H1 (cell line): ENCODE measurements at regions not wholly inside any gene's neighbourhood (a gene's known extent, or its start where the extent isn't known, plus 50 kb on each side); places are given as distances from the start of the nearest gene placed in this dataset.

Experiments
- CTCF ChIA-PET: fragments of 300-600 bp; sonication (Branson Sonifier 250); formaldehyde crosslinking; loops from one replicate; lab custom pipeline; 2021; ENCODE audit not compliant: partially characterized antibody; lab: Charles Lee
- POLR2A ChIA-PET: fragments of 300-600 bp; sonication (Branson Sonifier 250); formaldehyde crosslinking; loops from one replicate; lab custom pipeline; 2021; ENCODE audit warnings: inconsistent platforms; ENCODE audit not compliant: partially characterized antibody; lab: Charles Lee
- DNase-seq, 2 experiments: peaks; one replicate each; pipeline versions ENCODE4 v3.0.0 to v3.0.0-alpha.2; 2010 to 2022; ENCODE audit warnings: low spot score in 2 of 2, low read depth in 1 of 2, mixed read lengths in 1 of 2
- FAIRE-seq: peaks from 2 replicates; lab custom pipeline; 2011; peaks lifted over from hg19 to GRCh38; lab: Jason Lieb, UNC
- H2AFZ ChIP-seq: 2 replicates; pipeline ENCODE4 v1.8.1; 2012; ENCODE audit warnings: low read length, inconsistent platforms
- H2AK5ac ChIP-seq: 2 replicates; pipeline ENCODE4 v1.6.1; 2013; ENCODE audit warnings: low read depth, low read length
- H2BK120ac ChIP-seq: replicated peaks from 2 replicates; pipeline ENCODE3; 2013; ENCODE audit warnings: low read depth, low read length, inconsistent platforms
- H2BK12ac ChIP-seq: 2 replicates; pipeline ENCODE4 v1.6.1; 2013; ENCODE audit warnings: low read depth, low read length
- H2BK15ac ChIP-seq: 2 replicates; pipeline ENCODE4 v1.6.1; 2013; ENCODE audit warnings: low read length
- H2BK20ac ChIP-seq: 2 replicates; pipeline ENCODE4 v1.6.1; 2013; ENCODE audit warnings: low read length
- H2BK5ac ChIP-seq: 2 replicates; pipeline ENCODE4 v1.6.1; 2013; ENCODE audit warnings: low read depth, low read length
- H3K14ac ChIP-seq: 2 replicates; pipeline ENCODE4 v1.6.1; 2013; ENCODE audit warnings: inconsistent platforms; ENCODE audit not compliant: insufficient read length
- H3K18ac ChIP-seq: 2 replicates; pipeline ENCODE4 v1.6.1; 2013; ENCODE audit warnings: low read length; ENCODE audit errors: extremely low read depth
- H3K23ac ChIP-seq: 2 replicates; pipeline ENCODE4 v1.6.1; 2013; ENCODE audit warnings: inconsistent platforms; ENCODE audit not compliant: insufficient read length
- H3K23me2 ChIP-seq: 2 replicates; pipeline ENCODE4 v1.6.1; 2013; ENCODE audit warnings: low read depth, low read length
- H3K27ac ChIP-seq: 2 replicates; pipeline ENCODE4 v1.6.1; 2011; ENCODE audit warnings: low read depth, low read length, inconsistent platforms
- H3K27me3 ChIP-seq, 4 experiments: replicated peaks in 1 of 4; 1 replicate in 1 of 4; 2 replicates in 3 of 4; pipeline versions ENCODE4 v1.6.1 to v1.8.1; 2011 to 2013; ENCODE audit warnings: low read length in 3 of 4, mild to moderate bottlenecking in 3 of 4, inconsistent platforms in 2 of 4, mixed read lengths in 2 of 4, moderate library complexity in 1 of 4; ENCODE audit not compliant: control insufficient read depth in 3 of 4, insufficient read depth in 3 of 4; ENCODE audit errors: extremely low read depth in 1 of 4
- H3K36me3 ChIP-seq, 4 experiments: 2 replicates each; pipeline versions ENCODE4 v1.6.1 to v1.8.1; 2011 to 2013; ENCODE audit warnings: mild to moderate bottlenecking in 4 of 4, low read length in 3 of 4, moderate library complexity in 2 of 4, control low read depth in 1 of 4, inconsistent platforms in 1 of 4; ENCODE audit not compliant: insufficient read depth in 4 of 4, control insufficient read depth in 2 of 4
- H3K4ac ChIP-seq: replicated peaks from 2 replicates; pipeline ENCODE3; 2013; ENCODE audit warnings: low read length, low read depth, mixed read lengths, inconsistent platforms; ENCODE audit not compliant: insufficient read length
- H3K4me1 ChIP-seq, 4 experiments: replicated peaks in 1 of 4; 1 replicate in 1 of 4; 2 replicates in 3 of 4; pipeline versions ENCODE4 v1.6.1 to v1.8.1; 2011 to 2013; ENCODE audit warnings: low read length in 3 of 4, inconsistent platforms in 2 of 4, mixed read lengths in 1 of 4; ENCODE audit not compliant: insufficient read depth in 4 of 4, control insufficient read depth in 3 of 4
- H3K4me2 ChIP-seq, 2 experiments: 2 replicates each; pipeline versions ENCODE4 v1.6.1 to v1.8.1; 2011 to 2013; ENCODE audit warnings: low read depth in 2 of 2, low read length in 2 of 2, control low read depth in 1 of 2, inconsistent platforms in 1 of 2, mild to moderate bottlenecking in 1 of 2; ENCODE audit not compliant: insufficient read depth in 1 of 2
- H3K4me3 ChIP-seq, 4 experiments: fragments of 200-600, 300-600 bp in 1 of 4; sonication (generic), shearing (Covaris generic), sonication (Bioruptor Twin) in 1 of 4; 2 replicates each; pipeline versions ENCODE4 v1.5.1 to v1.8.1; 2011 to 2016; ENCODE audit warnings: low read length in 4 of 4, low read depth in 3 of 4, control low read depth in 2 of 4, inconsistent platforms in 2 of 4, mild to moderate bottlenecking in 2 of 4, mixed read lengths in 1 of 4, moderate library complexity in 1 of 4; ENCODE audit not compliant: insufficient read depth in 2 of 4; ENCODE audit errors: extremely low read depth in 1 of 4
- H3K56ac ChIP-seq: replicated peaks from 2 replicates; pipeline ENCODE3; 2013; ENCODE audit warnings: low read depth, mild to moderate bottlenecking, mixed read lengths, low read length, inconsistent platforms; ENCODE audit not compliant: insufficient read length
- H3K79me1 ChIP-seq: 2 replicates; pipeline ENCODE4 v1.6.1; 2013; ENCODE audit warnings: low read depth, low read length, control low read depth
- H3K79me2 ChIP-seq, 2 experiments: 2 replicates each; pipeline versions ENCODE4 v1.6.1 to v1.8.1; 2012 to 2013; ENCODE audit warnings: low read length in 2 of 2, mild to moderate bottlenecking in 2 of 2, inconsistent platforms in 1 of 2; ENCODE audit not compliant: insufficient read depth in 2 of 2, control insufficient read depth in 1 of 2
- H3K9ac ChIP-seq, 4 experiments: replicated peaks in 1 of 4; 1 replicate in 1 of 4; 2 replicates in 3 of 4; pipeline versions ENCODE4 v1.6.1 to v1.8.1; 2011 to 2013; ENCODE audit warnings: low read depth in 3 of 4, low read length in 3 of 4, control low read depth in 2 of 4, mild to moderate bottlenecking in 2 of 4, moderate library complexity in 2 of 4, inconsistent platforms in 1 of 4; ENCODE audit errors: extremely low read depth in 1 of 4
- H3K9me3 ChIP-seq, 2 experiments: 2 replicates each; pipeline versions ENCODE4 v1.6.1 to v1.8.1; 2012 to 2013; ENCODE audit warnings: mild to moderate bottlenecking in 2 of 2, moderate library complexity in 2 of 2, control low read depth in 1 of 2, inconsistent platforms in 1 of 2, low read depth in 1 of 2, low read length in 1 of 2, mixed read lengths in 1 of 2; ENCODE audit not compliant: insufficient read depth in 2 of 2
- H4K20me1 ChIP-seq, 2 experiments: replicated peaks in 1 of 2; 2 replicates each; pipeline versions ENCODE3 to v1.8.1; 2011 to 2013; ENCODE audit warnings: inconsistent platforms in 2 of 2, low read length in 2 of 2, mild to moderate bottlenecking in 1 of 2; ENCODE audit not compliant: insufficient read depth in 2 of 2, control insufficient read depth in 1 of 2
- H4K5ac ChIP-seq: 2 replicates; pipeline ENCODE4 v1.6.1; 2013; ENCODE audit warnings: low read length, low read depth, mixed read lengths, inconsistent platforms; ENCODE audit not compliant: insufficient read length
- H4K8ac ChIP-seq: 2 replicates; pipeline ENCODE4 v1.8.0; 2013; ENCODE audit warnings: mild to moderate bottlenecking, moderate library complexity, low read length, inconsistent platforms; ENCODE audit not compliant: insufficient read depth; ENCODE audit errors: extremely low read depth
- H4K91ac ChIP-seq: replicated peaks from 2 replicates; pipeline ENCODE3; 2013; ENCODE audit warnings: low read length, mixed read lengths, inconsistent platforms; ENCODE audit not compliant: insufficient read length
- CBX5 ChIP-seq: fragments of 300-800, 300-1000 bp; sonication (generic); IDR thresholded peaks from 2 replicates; pipeline ENCODE4 v1.7.1; 2016; ENCODE audit warnings: antibody characterized with exemption, low read length, low read depth
- HDAC2 ChIP-seq, 2 experiments: fragments of 300-600 bp in 1 of 2; sonication (generic) in 1 of 2; IDR thresholded peaks; 2 replicates each; pipeline ENCODE4 v1.6.1; 2011 to 2012; ENCODE audit warnings: low read depth in 2 of 2, low read length in 2 of 2, mild to moderate bottlenecking in 2 of 2, moderate library complexity in 2 of 2, borderline replicate concordance in 1 of 2, inconsistent platforms in 1 of 2
- POU5F1 ChIP-seq: IDR thresholded peaks from 2 replicates; pipeline ENCODE4 v1.6.1; 2011; ENCODE audit warnings: low read depth, mild to moderate bottlenecking, low read length, moderate library complexity
- WGBS, 2 experiments: shearing (Covaris generic) in 1 of 2; methylation state at CpG; one replicate each; pipeline versions ENCODE4 v1.1.6 to v1.1.7; 2013 to 2015; ENCODE audit warnings: low lambda C conversion rate in 2 of 2, mixed read lengths in 2 of 2, inconsistent platforms in 1 of 2, low coverage in 1 of 2, missing lambda C conversion rate in 1 of 2; ENCODE audit not compliant: insufficient replicate concordance in 2 of 2, insufficient coverage in 1 of 2, insufficient read length in 1 of 2; ENCODE audit errors: extremely low coverage in 1 of 2, missing lambda C conversion rate in 1 of 2; 5-methylcytosine and 5-hydroxymethylcytosine counted together

DNA sequence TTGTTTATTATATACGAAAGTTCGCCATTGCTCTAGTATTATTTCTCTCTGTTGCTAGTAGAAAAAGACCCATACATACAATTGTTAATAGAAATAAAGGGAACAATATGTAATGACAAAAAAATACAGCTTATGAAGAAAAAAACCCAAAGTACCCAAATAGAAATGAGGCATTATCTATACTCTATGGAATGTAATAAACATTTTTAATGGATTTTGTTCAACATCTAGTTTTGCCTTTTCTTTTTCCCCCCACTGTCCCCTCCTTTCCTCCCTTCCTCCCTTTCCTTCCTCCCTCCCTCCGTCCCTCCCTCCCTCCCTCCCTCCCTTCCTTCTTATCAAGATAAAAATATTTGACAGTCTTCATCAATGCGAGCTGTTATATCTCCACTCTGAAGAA, 81.5 kb upstream of the NEK7 start:
- no peaks in the 10 kb centered on the region for H3K23me2 ChIP-seq
- FAIRE-seq (no peak), DNase-seq (no peak)
- no peaks in the 10 kb centered on the region for H3K79me1 ChIP-seq
- POLR2A ChIA-PET: no interaction called here
- no peak overlapping the region for H3K27ac ChIP-seq
- H3K9me3 ChIP-seq: no peaks in the 10 kb centered on the region
- no peak overlapping the region for H4K5ac ChIP-seq
- H3K4ac ChIP-seq: no peak overlapping the region
- H2AFZ ChIP-seq: no peak overlapping the region
- H3K36me3 ChIP-seq: no peaks in the 10 kb centered on the region
- no peak overlapping the region for H2AK5ac ChIP-seq
- no peak overlapping the region for H3K4me2 ChIP-seq
- H2BK5ac ChIP-seq: no peak overlapping the region
- TF ChIP-seq CBX5: no peak
- no peak for TF ChIP-seq HDAC2 (IDR thresholded peaks at IDR 0.05; ENCODE audit: borderline replicate concordance in 1 of 2, low read depth in 2 of 2, low read length in 2 of 2)
- no peak for TF ChIP-seq POU5F1
- no peak overlapping the region for H3K18ac ChIP-seq
- no peaks in the 10 kb centered on the region for H3K4me1 ChIP-seq
- no peak overlapping the region for H3K23ac ChIP-seq
- 83 to 96% methylated on average over 1 to 3 of the region's 4 CpGs for WGBS, 2 experiments
- no peak overlapping the region for H3K14ac ChIP-seq
- no peak overlapping the region for H4K91ac ChIP-seq
- no peaks in the 10 kb centered on the region for H3K79me2 ChIP-seq
- H3K27me3 ChIP-seq: no peaks in the 10 kb centered on the region
- H4K8ac ChIP-seq: no peak overlapping the region
- no peak overlapping the region for H3K4me3 ChIP-seq
- no peaks in the 10 kb centered on the region for H4K20me1 ChIP-seq
- no peak overlapping the region for H2BK15ac ChIP-seq
- no peak overlapping the region for H2BK120ac ChIP-seq
- CTCF ChIA-PET: interaction anchor here (0.9 to 5.1 kb wide), 2 partner anchors 11 to 39 kb away, joined by 3 to 29 read pairs; no protein-coding TSS in a partner anchor
- no peak overlapping the region for H2BK12ac ChIP-seq
- H3K56ac ChIP-seq: no peak overlapping the region
- H2BK20ac ChIP-seq: no peak overlapping the region
- H3K9ac ChIP-seq: no peak overlapping the region
